PFSK-1 (cell line): ENCODE measurements at regions not wholly inside any gene's neighbourhood (a gene's known extent, or its start where the extent isn't known, plus 50 kb on each side); places are given as distances from the start of the nearest gene placed in this dataset.

Experiments used
- FOXP2 ChIP-seq: optimal IDR thresholded peaks from 2 replicates; pipeline ENCODE3; 2011; ENCODE audit warnings: borderline replicate concordance, control low read depth, inconsistent platforms; ENCODE audit not compliant: insufficient read depth; ENCODE audit errors: extremely low read length, extremely low read depth
- POLR2AphosphoS5 ChIP-seq: IDR thresholded peaks from 2 replicates; pipeline ENCODE4 v1.6.1; 2012; ENCODE audit warnings: low read depth, mild to moderate bottlenecking, control low read depth, low read length, moderate library complexity
- SIN3A ChIP-seq: IDR thresholded peaks from 2 replicates; pipeline ENCODE4 v1.6.1; 2012; ENCODE audit warnings: mild to moderate bottlenecking, low read length, moderate library complexity, borderline replicate concordance; ENCODE audit not compliant: insufficient read depth
- TAF1 ChIP-seq: IDR thresholded peaks from 2 replicates; pipeline ENCODE4 v1.6.1; 2012; ENCODE audit warnings: low read length, control low read depth, borderline replicate concordance; ENCODE audit not compliant: insufficient read depth
- TF ChIP-seq, protein P1 (sequence below), 2 experiments: IDR thresholded peaks; 2 replicates each; pipeline versions ENCODE4 v1.6.1 to v1.8.0; 2011 to 2012; ENCODE audit warnings: low read depth in 2 of 2, low read length in 2 of 2, control low read depth in 1 of 2, inconsistent platforms in 1 of 2, mild to moderate bottlenecking in 1 of 2, moderate library complexity in 1 of 2; ENCODE audit not compliant: insufficient read depth in 1 of 2

- TF ChIP-seq FOXP2 (no peak), SIN3A (no peak), TAF1 (no peak), POLR2AphosphoS5 (no peak)
- TF ChIP-seq, protein P1, sequence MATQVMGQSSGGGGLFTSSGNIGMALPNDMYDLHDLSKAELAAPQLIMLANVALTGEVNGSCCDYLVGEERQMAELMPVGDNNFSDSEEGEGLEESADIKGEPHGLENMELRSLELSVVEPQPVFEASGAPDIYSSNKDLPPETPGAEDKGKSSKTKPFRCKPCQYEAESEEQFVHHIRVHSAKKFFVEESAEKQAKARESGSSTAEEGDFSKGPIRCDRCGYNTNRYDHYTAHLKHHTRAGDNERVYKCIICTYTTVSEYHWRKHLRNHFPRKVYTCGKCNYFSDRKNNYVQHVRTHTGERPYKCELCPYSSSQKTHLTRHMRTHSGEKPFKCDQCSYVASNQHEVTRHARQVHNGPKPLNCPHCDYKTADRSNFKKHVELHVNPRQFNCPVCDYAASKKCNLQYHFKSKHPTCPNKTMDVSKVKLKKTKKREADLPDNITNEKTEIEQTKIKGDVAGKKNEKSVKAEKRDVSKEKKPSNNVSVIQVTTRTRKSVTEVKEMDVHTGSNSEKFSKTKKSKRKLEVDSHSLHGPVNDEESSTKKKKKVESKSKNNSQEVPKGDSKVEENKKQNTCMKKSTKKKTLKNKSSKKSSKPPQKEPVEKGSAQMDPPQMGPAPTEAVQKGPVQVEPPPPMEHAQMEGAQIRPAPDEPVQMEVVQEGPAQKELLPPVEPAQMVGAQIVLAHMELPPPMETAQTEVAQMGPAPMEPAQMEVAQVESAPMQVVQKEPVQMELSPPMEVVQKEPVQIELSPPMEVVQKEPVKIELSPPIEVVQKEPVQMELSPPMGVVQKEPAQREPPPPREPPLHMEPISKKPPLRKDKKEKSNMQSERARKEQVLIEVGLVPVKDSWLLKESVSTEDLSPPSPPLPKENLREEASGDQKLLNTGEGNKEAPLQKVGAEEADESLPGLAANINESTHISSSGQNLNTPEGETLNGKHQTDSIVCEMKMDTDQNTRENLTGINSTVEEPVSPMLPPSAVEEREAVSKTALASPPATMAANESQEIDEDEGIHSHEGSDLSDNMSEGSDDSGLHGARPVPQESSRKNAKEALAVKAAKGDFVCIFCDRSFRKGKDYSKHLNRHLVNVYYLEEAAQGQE (IDR thresholded peaks at IDR 0.05; ENCODE audit: insufficient read depth in 1 of 2, low read depth in 2 of 2, low read length in 2 of 2): no peak
Measured at GRCh38 chr4:158035662-158036195, 137.1 kb downstream of the GASK1B start.

- no peak for TF ChIP-seq SIN3A
- TF ChIP-seq, protein P1 (IDR thresholded peaks at IDR 0.05; ENCODE audit: insufficient read depth in 1 of 2, low read depth in 2 of 2, low read length in 2 of 2): no peak
- TF ChIP-seq POLR2AphosphoS5: no peak
- TF ChIP-seq FOXP2: no peak
- no peak for TF ChIP-seq TAF1
Measured at GRCh38 chr4:158033416-158034120, 139.3 kb downstream of the GASK1B start.

GRCh38 chr4:158032733-158033415 lies 140.0 kb downstream of the GASK1B start:
- TF ChIP-seq SIN3A: no peak

GRCh38 chr4:158025131-158025530 lies 147.7 kb downstream of the GASK1B start:
- no peak for TF ChIP-seq POLR2AphosphoS5
- TF ChIP-seq, protein P1 (IDR thresholded peaks at IDR 0.05; ENCODE audit: insufficient read depth in 1 of 2, low read depth in 2 of 2, low read length in 2 of 2): no peak
- no peak for TF ChIP-seq SIN3A
- no peak for TF ChIP-seq TAF1
- TF ChIP-seq FOXP2: no peak

GRCh38 chr4:158020734-158021346 lies 152.0 kb downstream of the GASK1B start:
- TF ChIP-seq SIN3A (no peak), FOXP2 (no peak), POLR2AphosphoS5 (no peak), TAF1 (no peak)
- TF ChIP-seq, protein P1 (IDR thresholded peaks at IDR 0.05; ENCODE audit: insufficient read depth in 1 of 2, low read depth in 2 of 2, low read length in 2 of 2): no peak
